ENCODE measurements at regions not wholly inside any gene's neighbourhood (a gene's known extent, or its start where the extent isn't known, plus 50 kb on each side); places are given as distances from the start of the nearest gene placed in this dataset.

DNA sequence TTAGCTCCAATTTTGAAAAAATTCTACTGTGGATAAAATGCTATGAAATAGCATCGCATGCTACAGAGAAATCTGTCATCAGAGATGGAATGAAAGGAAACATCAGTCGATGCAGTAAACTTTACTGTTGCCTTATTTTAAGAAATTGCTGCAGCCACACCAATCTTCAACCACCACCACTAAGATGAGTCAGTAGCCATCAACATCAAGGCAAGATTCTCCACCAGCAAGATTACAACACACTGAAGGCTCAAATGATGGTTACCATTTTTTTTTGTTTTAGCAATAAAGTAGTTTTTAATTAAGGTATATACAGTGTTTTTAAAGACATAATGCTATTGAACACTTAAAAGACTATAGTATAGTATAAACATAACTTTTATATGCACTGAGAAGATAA is 95.6 kb upstream of the JUN start:
- TF ChIP-seq RAD21 (conservative IDR thresholded peaks at IDR 0.05) (no peak), TAF1 (IDR thresholded peaks at IDR 0.05; ENCODE audit: low read depth) (no peak), SMC3 (conservative IDR thresholded peaks at IDR 0.05; ENCODE audit: poor library complexity) (no peak), POLR2AphosphoS5 (IDR thresholded peaks at IDR 0.05) (no peak), MXI1 (conservative IDR thresholded peaks at IDR 0.05; ENCODE audit: poor library complexity, severe bottlenecking) (no peak), CTCF (IDR thresholded peaks at IDR 0.05; ENCODE audit: poor library complexity, severe bottlenecking) (no peak), EZH2 (IDR thresholded peaks at IDR 0.05; ENCODE audit: borderline replicate concordance, insufficient read depth, low read length, poor library complexity, severe bottlenecking) (no peak), REST (IDR thresholded peaks at IDR 0.05; ENCODE audit: borderline replicate concordance) (no peak), EP300 (conservative IDR thresholded peaks at IDR 0.05; ENCODE audit: poor library complexity, severe bottlenecking) (no peak)
- H3K27ac ChIP-seq (ENCODE audit: low read length) = no peak overlapping the region

GRCh38 chr1:58880592-58880991 is 96.7 kb upstream of the JUN start:
- Histone ChIP-seq H3K4me2 (ENCODE audit: low read length) (no peak overlapping the region), H3F3A (ENCODE audit: insufficient read depth, low read length, poor library complexity, severe bottlenecking) (no peaks in the 10 kb centered on the region), H2AFZ (ENCODE audit: low read depth, low read length) (no peak overlapping the region), H3K36me3 (ENCODE audit: insufficient read depth, low read length) (no peaks in the 10 kb centered on the region), H3K9me3 (ENCODE audit: low read length) (no peaks in the 10 kb centered on the region), H3K27ac (ENCODE audit: low read length) (no peak overlapping the region), H3K79me2 (replicated peaks; ENCODE audit: insufficient read depth, low read length) (no peaks in the 10 kb centered on the region), H3K9ac (ENCODE audit: low read length) (no peak overlapping the region), H3K27me3 (ENCODE audit: insufficient read depth, low read depth, low read length) (no peaks in the 10 kb centered on the region), H4K20me1 (ENCODE audit: insufficient read depth) (no peaks in the 10 kb centered on the region), H3K4me3 (ENCODE audit: low read length) (no peak overlapping the region), H3K9me2 (ENCODE audit: insufficient read depth, low read length) (no peaks in the 10 kb centered on the region)
- TF ChIP-seq MXI1 (conservative IDR thresholded peaks at IDR 0.05; ENCODE audit: poor library complexity, severe bottlenecking) (no peak), EP300 (conservative IDR thresholded peaks at IDR 0.05; ENCODE audit: poor library complexity, severe bottlenecking) (no peak), EZH2 (IDR thresholded peaks at IDR 0.05; ENCODE audit: borderline replicate concordance, insufficient read depth, low read length, poor library complexity, severe bottlenecking) (no peak), SMC3 (conservative IDR thresholded peaks at IDR 0.05; ENCODE audit: poor library complexity) (no peak), POLR2AphosphoS5 (IDR thresholded peaks at IDR 0.05) (no peak), TAF1 (IDR thresholded peaks at IDR 0.05; ENCODE audit: low read depth) (no peak), CTCF (IDR thresholded peaks at IDR 0.05; ENCODE audit: poor library complexity, severe bottlenecking) (no peak), REST (IDR thresholded peaks at IDR 0.05; ENCODE audit: borderline replicate concordance) (no peak), RAD21 (conservative IDR thresholded peaks at IDR 0.05) (no peak)

More for the DNA sequence above, 95.6 kb upstream of the JUN start:
- no peak overlapping the region for H3K4me2 ChIP-seq (ENCODE audit: low read length)
- no peaks in the 10 kb centered on the region for H3K27me3 ChIP-seq (ENCODE audit: insufficient read depth, low read depth, low read length)
- H3K36me3 ChIP-seq (ENCODE audit: insufficient read depth, low read length) = no peaks in the 10 kb centered on the region
- no peaks in the 10 kb centered on the region for H3K79me2 ChIP-seq (replicated peaks; ENCODE audit: insufficient read depth, low read length)
- H2AFZ ChIP-seq (ENCODE audit: low read depth, low read length) = no peak overlapping the region
- H4K20me1 ChIP-seq (ENCODE audit: insufficient read depth) = no peaks in the 10 kb centered on the region
- no peak overlapping the region for H3K4me3 ChIP-seq (ENCODE audit: low read length)
- H3F3A ChIP-seq (ENCODE audit: insufficient read depth, low read length, poor library complexity, severe bottlenecking) = no peaks in the 10 kb centered on the region
- no peaks in the 10 kb centered on the region for H3K9me2 ChIP-seq (ENCODE audit: insufficient read depth, low read length)
- no peak overlapping the region for H3K9ac ChIP-seq (ENCODE audit: low read length)
- H3K9me3 ChIP-seq (ENCODE audit: low read length) = no peaks in the 10 kb centered on the region
